AG09319 (cell line): ENCODE measurements at regions not wholly inside any gene's neighbourhood (a gene's known extent, or its start where the extent isn't known, plus 50 kb on each side); places are given as distances from the start of the nearest gene placed in this dataset.

Experiments used
- DNase-seq: peaks from one replicate; pipeline ENCODE4 v3.0.0-alpha.2; 2010; ENCODE audit warnings: low read depth; ENCODE audit errors: extremely low read depth
- CTCF ChIP-seq: IDR thresholded peaks from 2 replicates; pipeline ENCODE4 v1.5.1; 2011; ENCODE audit warnings: low read depth, mild to moderate bottlenecking, inconsistent platforms, low read length, moderate library complexity

- DNase-seq: no peak
- TF ChIP-seq CTCF: no peak
These were observed 278.7 kb upstream of the TARS1 start for GRCh38 chr5:33162057-33162456.

GRCh38 chr5:33166522-33166921, 274.2 kb upstream of the TARS1 start:
- no peak for TF ChIP-seq CTCF
- no peak for DNase-seq

- no peak for DNase-seq
- no peak for TF ChIP-seq CTCF
These were observed 273.8 kb upstream of the TARS1 start for GRCh38 chr5:33166948-33167347.

- no peak for DNase-seq
- no peak for TF ChIP-seq CTCF
These were observed 273.2 kb upstream of the TARS1 start for GRCh38 chr5:33167541-33167940.

- DNase-seq: no peak
- TF ChIP-seq CTCF: no peak
These were observed 270.4 kb upstream of the TARS1 start for GRCh38 chr5:33170411-33170810.

GRCh38 chr5:33174383-33174782, 266.4 kb upstream of the TARS1 start:
- TF ChIP-seq CTCF: no peak
- DNase-seq: no peak

- no peak for DNase-seq
- no peak for TF ChIP-seq CTCF
These were observed 261.5 kb upstream of the TARS1 start for GRCh38 chr5:33179301-33179700.
